NB4 (cell line): ENCODE measurements at regions not wholly inside any gene's neighbourhood (a gene's known extent, or its start where the extent isn't known, plus 50 kb on each side); places are given as distances from the start of the nearest gene placed in this dataset.

Experiments
- CTCF ChIP-seq: IDR thresholded peaks from one replicate; pipeline ENCODE4 v1.5.1; 2012; ENCODE audit warnings: low read depth, low read length
- MYC ChIP-seq: IDR thresholded peaks from 2 replicates; pipeline ENCODE4 v1.6.1; 2011; ENCODE audit warnings: low read depth, low read length
- POLR2A ChIP-seq: IDR thresholded peaks from 2 replicates; pipeline ENCODE4 v1.6.1; 2011; ENCODE audit warnings: mild to moderate bottlenecking; ENCODE audit not compliant: insufficient read length; ENCODE audit errors: extremely low read depth

- no peak for TF ChIP-seq CTCF
- no peak for TF ChIP-seq POLR2A
- TF ChIP-seq MYC, result no peak
Observed at GRCh38 chr6:68197356-68197755, 437.7 kb upstream of the ADGRB3 start.
